ENCODE measurements at regions not wholly inside any gene's neighbourhood (a gene's known extent, or its start where the extent isn't known, plus 50 kb on each side); places are given as distances from the start of the nearest gene placed in this dataset.
"Not testable (repeated sequence)": the region's sequence is repeated elsewhere in the genome, so short reads cannot be mapped to it uniquely, and the experiment has no call there.

DNA sequence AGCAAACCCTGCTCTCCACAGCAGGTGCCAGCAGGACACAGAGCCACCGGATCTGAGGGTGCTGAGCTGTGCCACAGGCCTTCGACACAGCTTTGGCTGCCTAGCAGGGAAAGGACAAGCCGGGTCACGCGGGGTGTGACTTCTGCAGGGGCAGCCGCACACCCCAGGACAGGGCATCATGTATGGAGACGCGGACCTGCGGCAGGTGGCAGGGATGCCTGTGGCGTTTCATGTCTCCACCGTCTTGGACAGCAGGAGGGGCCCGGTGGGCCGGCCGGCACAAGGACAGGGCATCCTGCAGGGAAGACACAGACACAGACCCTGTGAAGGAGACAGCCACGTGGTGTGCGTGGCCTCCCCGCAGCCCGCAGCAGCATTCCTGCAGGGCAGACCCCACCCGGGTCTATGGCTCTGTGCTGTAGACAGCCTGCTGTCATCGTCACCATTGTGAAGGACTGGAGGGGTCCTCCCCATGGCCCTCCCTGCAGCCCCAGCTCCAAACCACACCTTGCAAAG is 109.2 kb downstream of the PDGFA start:
- no peak for DNase-seq

DNA sequence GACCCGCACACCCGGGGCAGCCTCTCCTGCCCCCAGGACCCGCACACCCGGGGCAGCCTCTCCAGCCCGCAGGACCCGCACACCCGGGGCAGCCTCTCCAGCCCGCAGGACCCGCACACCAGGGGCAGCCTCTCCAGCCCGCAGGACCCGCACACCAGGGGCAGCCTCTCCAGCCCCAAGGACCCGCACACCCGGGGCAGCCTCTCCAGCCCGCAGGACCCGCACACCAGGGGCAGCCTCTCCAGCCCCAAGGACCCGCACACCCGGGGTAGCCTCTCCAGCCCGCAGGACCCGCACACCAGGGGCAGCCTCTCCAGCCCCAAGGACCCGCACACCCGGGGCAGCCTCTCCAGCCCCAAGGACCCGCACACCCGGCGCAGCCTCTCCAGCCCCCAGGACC is 108.5 kb downstream of the PDGFA start:
- not testable (repeated sequence) for DNase-seq

DNA sequence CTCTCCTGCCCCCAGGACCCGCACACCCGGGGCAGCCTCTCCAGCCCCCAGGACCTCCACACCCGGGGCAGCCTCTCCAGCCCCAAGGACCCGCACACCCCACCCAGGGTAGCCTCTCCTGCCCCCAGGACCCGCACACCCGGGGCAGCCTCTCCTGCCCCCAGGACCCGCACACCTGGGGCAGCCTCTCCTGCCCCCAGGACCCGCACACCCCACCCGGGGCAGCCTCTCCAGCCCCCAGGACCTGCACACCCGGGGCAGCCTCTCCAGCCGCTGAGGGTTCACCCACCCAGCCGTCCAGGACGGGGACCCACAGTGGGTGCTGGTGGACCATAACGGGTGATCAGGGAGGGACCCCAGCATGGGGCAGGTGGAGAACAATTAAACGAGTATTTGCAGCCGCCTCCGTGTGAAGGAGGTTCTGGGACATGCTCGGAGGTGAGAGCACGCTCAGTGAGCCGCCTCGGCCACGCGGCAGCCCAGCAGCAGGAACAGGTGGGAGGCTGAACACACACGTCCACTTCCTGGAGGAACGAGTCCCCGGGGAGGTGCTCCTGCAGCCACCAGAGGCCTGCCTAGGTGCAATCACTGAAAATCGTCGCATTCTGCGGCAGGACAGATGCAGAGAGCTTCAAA is 107.9 kb downstream of the PDGFA start:
- no peak for DNase-seq

DNA sequence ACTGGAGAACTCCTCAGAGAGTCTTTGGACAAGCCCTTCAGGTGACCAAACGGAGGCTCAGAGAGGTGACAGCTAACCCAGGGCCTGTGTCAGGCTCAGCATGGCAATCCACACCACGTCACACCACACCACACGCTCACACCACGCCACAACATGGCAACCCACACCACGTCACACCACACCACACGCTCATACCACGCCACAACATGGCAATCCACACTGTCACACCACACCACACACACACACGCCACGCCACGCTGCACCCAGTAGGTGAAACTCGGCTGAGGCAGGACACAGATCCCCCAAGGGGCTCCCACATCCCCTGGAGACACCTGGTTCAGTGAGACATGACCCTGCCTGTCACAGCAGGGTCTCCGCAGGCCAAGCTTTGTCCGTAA is 107.3 kb downstream of the PDGFA start:
- no peak for DNase-seq

DNA sequence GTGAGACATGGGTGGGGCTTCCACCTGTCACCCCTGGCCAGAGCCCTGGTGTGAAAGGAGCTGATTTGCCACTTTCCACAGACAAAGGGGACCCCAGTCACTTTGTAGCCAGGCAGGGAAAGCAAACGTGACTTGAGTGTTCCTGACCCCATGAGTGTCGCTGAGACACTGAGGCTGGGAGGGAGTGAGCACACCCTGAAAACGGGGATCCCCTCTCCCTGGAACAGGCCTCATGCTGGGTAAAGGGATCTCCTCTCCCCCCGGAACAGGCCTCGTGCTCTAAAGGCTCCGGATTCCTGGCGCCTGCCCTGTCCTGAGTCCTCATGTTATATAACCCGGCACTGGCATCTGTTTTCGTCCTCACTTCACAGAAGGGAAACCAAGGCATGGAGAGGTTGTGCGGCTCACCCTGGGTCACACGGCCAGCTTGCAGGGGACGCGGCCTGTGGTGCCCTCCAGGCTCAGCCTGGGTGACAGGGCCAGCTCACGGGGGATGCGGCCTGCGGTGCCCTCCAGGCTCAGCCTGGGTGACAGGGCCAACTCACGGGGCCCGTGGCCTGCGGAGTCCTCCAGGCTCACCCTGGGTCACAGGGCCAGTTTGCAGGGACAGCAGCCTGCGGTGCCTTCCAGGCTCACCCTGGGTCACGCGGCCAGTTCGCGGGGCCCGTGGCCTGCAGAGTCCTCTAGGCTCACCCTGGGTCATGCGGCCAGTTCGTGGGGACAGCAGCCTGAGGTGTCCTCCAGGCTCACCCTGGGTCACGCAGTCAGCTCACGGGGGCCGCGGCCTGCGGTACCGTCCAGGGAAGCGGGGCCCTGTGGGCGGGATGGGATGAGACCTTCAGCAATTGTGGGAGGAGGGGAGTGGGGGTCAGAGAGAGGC is 104.7 kb downstream of the PDGFA start:
- DNase-seq = no peak

DNA sequence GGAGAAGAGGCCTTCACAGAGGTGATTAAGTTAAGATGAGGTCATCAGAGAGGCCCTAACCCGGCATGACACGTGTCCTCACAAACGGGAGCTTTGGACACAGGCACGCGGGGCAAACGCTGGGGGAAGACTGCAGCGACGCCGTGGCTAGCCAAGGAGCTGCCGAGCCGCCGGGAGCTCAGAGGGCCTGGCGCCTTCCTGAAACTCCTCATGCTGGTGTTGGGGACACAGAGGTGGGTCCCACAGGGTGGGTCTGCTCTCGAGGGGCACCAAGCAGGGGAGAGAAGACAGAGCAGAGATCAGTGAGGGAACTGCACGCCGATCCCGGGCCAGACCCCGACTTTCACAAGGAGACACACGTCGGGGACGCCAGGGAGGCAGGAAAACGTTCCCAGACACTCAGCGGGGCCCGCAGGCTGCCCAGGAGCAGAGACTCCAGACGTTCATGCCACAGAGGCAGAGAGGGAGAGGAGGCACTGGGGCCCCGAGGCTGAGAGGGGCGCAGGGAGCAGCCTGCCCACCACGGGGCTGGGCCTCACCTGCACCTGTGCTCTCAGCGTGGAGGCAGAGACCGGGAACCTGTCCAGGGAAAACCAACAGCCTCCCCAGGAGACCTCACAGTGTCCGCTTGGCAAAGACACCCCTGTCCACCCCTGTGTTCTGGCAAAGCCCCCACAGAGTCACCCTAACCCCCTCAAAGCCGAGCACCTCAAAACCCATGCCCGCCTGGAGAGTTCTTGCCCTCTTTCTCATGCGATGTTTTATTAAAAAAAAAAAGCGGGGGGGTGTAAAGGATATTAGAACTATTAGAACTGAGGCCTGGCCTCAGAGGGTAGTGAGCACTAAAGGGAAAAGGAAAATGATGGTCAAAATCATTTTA is 103.8 kb downstream of the PDGFA start:
- no peak for DNase-seq

DNA sequence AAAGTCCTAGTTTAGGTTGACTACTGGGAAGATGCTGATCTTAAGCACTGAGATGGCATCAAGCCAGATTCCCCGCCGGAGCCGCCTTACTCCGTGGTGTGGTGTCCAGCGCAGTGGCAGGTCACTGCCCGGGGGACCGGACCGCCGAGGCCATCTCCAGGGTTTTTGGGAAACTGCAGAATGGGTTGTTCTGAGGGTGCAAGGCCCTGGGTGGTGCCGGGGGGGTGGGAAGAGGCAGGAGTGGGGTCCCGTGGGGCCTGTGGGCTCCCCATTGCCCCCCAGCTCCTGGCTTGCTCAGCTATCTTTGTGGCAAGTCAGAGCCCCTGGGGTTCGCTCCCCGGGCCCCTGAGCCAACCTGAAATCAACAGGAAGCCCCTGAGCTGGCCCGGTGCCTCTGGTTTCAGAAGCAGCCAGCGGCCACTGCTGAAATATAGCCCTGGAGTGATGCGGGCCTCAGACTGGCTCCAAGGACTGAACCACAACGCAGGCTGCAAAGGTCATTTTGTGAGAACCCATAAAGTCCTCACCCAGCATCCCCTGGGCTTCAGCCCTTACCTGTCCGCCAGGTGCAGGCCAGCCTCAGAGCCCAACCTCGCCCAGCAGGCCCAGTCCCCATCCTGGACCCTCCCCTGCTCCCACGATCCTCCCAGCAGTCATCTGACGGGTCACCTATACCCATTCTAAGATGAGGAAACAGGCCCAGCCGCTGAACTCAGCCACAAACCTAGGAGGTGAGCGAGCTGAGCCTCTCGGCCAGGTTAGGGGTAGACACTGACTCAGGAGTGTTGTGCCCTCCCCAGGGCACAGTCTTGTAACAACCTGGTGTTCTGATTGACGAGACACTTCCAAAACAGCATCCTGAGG is 102.7 kb downstream of the PDGFA start:
- no peak for DNase-seq

DNA sequence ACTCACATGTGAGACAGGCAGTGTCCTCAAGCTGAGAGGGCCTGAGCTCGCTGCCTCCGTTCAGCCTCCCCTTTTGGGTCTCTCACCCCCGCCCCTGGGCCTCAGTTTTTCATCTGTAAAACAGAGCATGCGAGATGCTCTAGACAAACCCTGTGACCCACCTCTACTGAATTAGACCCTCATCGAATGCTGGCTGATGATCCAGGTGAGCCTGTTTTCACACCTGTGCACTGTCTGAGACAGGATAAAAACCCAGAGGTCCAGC is 102.1 kb downstream of the PDGFA start:
- no peak for DNase-seq

DNA sequence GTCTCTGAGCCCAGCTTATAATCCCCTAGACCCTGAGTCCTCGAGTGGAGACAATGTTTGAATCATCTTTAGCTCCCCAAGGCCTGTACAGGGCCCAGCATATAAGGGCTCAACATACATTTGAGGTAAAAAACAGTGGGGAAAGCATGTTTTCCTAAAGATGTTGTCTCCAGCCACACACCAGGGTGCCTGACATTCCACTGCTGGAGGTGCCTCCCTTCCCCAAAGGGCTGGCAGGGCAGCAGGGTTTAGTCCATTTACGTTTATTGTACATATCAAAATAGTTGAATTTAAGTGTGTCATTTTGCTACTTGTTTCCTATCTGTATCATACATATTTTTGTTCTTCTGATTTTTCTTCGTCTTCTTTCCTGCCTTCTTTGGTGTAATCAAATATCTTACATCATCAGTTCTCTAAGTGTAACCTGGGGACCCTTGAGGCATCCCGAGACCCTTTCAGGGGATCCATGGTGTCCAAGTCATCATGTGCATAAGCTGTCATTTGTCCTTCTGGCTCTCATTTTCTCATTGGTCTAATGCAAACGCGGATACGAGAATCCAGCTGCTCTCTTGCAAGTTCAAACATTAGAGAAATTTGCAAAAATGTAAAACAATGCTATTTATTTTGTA is 101.6 kb downstream of the PDGFA start:
- DNase-seq = no peak

DNA sequence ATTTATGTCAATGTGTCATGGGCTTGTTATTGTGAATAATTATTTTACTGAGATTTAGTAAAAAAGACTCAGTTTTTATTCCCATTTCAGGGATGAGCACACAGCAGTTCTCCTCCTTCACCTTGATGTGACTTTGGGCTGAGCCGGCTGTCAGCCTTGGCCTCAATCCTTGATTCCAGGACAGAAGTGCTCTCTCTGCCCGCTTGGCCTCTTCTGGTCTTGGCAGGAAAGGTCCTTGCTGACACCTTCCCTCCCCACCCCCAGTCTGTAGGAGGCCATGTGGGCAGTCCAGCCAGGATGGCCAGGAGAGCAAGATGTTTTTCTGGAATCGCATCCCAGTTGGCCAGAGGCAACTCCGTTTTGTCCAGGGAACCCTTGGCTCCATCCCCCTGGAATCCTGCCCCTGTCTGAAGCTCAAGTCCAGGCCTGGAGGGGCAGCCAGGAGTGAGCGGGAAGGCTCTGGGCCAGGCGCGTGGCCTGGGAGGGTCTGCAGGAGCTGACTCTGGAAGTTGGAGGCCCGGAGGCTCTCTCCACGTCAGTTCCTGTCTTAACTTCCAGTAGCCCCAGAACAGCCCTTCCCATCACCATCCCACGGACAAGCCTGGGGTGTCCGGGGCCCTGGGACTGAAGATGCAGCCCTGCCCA is 100.9 kb downstream of the PDGFA start:
- peak; percentile 82 for DNase-seq

DNA sequence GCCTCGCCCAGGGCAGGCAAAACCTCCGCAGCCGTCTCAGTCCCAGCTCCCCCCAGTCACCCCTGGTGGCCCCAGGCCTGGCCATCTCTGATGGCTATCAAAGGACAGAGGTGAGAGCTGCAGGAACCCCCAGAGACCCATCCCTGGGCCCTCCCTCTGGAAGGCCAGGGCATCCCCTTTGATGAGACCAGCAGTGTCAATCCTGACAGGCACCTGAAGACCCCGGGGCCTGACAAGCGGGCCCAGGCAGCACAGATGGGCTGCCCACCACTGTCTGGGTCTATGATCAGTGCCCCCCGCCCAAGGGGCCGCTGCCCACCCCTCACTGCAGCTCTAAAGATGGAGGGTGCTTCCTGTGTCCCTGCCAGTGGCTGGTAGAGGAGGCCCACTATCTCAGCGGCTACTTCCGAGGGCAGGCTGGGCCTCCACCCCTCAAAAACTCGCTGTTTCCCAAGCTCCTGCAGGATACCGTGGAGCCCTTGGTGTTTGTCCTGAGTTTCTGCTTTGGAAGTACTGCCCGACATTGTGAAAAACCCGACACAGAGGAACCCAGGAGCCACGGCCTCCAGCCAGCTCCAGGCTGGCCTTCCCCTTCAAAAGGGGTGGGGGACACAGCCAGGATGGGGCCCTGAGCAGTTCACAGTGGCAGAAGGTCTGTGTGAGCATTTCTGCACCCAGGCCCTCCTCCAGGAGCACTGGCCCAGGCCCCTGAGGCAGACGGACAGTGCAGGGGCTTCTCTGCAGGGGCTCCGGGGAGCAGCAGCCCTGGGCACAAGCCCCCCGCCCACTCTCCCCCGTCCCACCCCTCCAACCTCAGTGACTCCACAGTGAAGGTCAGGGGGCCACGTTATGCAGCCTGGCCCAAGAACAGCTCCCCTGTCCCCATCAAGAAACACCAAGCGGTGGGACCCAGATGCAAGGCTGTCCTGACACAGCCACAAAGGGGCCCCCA is 99.2 kb downstream of the PDGFA start:
- no peak for DNase-seq

DNA sequence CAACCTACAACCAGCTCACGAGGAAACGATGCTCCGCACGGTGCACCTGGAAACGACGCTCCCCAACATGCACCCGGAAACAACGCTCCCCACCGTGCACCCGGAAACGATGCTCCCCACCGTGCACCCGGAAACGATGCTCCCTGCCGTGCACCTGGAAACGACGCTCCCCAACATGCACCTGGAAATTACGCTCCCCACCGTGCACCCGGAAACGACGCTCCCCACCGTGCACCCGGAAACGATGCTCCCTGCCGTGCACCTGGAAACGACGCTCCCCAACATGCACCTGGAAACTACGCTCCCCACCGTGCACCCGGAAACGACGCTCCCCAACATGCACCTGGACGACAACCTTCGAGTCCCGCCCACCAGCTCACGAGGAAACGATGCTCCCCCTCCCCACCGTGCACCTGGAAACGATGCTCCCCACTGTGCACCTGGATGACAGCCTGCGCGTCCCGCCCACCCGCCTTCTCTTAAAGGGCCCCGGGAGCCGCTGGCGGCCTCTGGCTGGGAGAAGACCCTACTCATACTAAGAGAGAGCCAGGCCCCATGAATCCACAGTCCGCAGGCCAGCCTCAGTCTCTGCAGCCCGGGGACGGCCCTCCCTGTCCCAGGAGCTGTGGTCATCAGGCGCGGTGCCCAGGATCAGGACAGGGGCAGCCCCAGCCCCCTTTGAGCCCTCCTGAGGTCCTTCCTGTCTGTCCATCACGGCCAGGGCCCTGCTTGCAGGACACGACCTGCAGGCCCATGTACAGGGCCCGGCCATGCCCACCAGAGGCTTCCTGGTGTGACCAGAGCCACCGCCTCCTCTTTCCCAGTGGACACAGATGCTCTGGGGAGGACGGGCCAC is 98.3 kb downstream of the PDGFA start:
- DNase-seq = no peak

DNA sequence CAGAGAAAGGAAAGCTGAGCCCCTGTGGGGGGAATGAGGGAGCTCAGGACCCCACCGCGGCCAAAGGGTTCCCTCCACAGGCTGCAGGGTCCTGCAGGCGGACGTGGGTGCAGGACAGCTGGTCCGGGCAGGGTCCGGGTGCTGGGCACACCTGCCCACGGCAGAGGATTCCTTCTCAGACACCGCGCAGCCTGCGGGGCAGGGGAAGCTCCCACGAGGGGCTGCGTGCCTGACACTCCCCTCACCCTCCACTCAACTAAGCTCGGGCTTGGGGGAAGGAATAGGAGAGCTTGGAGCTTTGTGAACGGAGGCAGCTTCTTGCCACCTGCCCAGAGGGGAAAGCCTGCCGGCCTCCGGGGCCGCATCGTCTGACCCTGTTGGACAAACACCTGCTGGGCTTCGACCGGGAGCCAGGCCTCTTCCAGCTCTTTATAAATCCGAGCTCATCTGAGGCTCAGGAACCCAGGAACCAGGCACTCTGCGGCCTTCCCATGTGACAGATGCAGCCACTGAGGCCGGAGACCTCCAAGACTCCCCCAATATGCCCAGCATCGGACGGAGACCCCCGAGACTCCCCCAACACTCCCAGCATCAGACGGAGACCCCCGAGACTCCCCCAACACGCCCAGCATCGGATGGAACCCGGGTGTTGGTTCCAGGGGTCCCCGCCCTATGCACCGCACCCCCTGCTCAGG is 97.3 kb downstream of the PDGFA start:
- DNase-seq = no peak

DNA sequence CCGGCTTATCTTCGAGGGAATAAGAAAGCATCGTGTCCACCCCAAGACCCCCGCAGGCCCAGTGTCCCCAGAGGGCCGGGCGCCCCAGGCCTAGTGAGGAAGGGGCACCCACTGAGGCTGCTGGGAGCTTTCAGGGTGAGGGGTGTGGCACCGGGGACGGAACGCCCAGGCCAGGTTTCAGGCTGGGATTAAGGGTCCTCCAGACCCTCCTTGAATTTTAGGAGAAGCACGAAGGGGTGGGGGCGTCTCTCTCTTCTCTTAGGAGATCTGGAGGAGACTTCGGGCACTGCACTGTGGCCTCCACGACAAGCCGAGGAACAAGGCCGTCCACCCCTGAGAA is 96.8 kb downstream of the PDGFA start:
- no peak for DNase-seq

DNA sequence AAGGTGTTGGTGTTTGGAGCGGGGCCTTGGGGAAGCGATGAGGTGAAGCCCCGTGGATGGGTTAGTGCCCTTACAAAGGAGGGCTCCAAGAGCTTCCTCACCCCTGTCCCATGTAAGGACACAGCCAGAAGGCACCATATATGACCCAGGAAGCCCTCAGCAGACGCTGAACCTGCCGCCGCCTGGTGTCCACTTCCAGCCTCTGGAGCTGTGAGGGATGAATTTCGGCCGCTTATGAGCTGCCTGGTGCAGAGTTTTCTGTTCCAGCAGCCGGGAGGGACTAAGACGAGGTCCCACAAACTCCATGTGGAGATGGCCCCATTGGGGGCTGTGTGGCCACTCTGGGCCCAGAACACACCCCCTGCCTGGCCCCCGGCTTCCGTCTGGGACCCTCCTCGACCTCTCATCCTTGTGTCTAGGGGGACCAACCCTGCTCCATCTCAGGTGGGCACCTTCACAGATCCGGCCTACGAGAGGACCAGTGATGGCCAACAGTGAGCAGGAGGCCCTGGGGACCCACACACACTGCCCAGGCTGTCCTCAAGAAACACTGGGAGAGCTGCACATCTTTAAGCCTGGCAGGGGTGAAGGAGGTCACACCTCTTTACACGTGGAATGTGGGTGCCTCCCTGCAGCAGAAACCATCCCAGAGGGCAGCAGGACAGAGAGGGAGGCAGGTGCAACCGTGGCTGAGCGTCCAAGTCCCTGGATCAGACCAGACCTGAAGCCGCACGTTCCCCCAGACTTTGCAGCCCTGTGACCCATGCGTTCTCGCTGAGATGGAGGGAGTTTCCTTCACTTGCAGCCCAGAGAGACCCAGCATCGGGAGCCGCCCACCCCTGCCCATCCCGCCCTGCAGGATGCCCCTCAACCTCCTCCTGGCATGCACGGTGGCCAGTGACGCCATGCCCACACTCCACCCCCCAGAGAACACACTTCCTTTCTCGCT is 96.1 kb downstream of the PDGFA start:
- no peak for DNase-seq

DNA sequence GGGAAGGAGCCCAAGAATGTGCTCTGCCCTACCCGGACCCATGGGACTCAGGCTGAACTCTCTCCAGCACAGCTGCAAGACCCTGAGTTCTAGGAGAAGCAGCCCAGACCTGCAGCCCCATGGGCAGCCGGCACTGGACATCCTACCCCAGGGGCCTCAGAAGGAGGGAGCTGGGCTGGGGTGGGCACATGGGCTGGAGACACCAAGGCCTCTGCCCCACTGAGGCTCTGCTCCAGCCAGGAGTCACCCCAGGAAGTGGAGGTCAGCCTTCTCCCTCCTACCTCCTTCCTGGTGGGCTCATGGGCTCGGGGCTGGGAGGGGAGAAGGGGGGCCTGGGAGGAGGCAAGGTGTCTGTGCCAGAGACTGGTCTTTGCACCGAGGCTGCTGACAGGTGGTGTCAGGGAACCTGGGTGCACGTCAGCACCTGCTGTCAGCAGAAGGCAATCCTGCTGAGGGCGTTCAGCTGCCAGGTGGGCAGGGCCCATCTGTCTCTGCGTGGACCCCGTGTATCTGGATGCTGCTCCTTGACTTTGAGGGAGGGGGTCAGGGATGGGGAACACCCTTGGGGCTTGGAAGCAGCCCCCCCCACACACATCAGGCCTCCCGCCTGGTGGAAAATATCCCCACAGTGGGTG is 95.2 kb downstream of the PDGFA start:
- no peak for DNase-seq
